Smooth muscle cell (in vitro differentiated cells): ENCODE measurements at regions not wholly inside any gene's neighbourhood (a gene's known extent, or its start where the extent isn't known, plus 50 kb on each side); places are given as distances from the start of the nearest gene placed in this dataset.

Experiments used
- DNase-seq: peaks from one replicate; lab custom pipeline; 2025; ENCODE audit not compliant: unreplicated experiment; lab: John Stamatoyannopoulos, UW
- H2AFZ ChIP-seq: fragments of 200-600 bp; sonication (generic); 2 replicates; pipeline ENCODE4 v1.6.0; 2016; ENCODE audit warnings: antibody characterized with exemption, low read depth, mild to moderate bottlenecking
- H3F3A ChIP-seq: fragments of 200-600 bp; sonication (generic); 2 replicates; pipeline ENCODE4 v1.6.0; 2017; ENCODE audit warnings: antibody characterized with exemption, low read depth
- H3K27ac ChIP-seq: fragments of 200-600 bp; sonication (generic); 2 replicates; pipeline ENCODE4 v1.5.1; 2016; ENCODE audit warnings: low read depth, mild to moderate bottlenecking
- H3K27me3 ChIP-seq: fragments of 200-600 bp; sonication (generic); 2 replicates; pipeline ENCODE4 v1.6.1; 2016; ENCODE audit warnings: low read depth, mild to moderate bottlenecking
- H3K36me3 ChIP-seq: fragments of 200-600 bp; sonication (generic); 2 replicates; pipeline ENCODE4 v1.5.1; 2016; ENCODE audit warnings: low read depth
- H3K4me1 ChIP-seq: fragments of 200-600 bp; sonication (generic); 2 replicates; pipeline ENCODE4 v1.5.1; 2016; ENCODE audit warnings: low read depth
- H3K4me2 ChIP-seq: fragments of 200-600 bp; sonication (generic); 2 replicates; pipeline ENCODE4 v1.6.0; 2016; ENCODE audit warnings: mild to moderate bottlenecking
- H3K4me3 ChIP-seq: fragments of 200-600 bp; sonication (generic); 2 replicates; pipeline ENCODE4 v1.5.1; 2016; ENCODE audit warnings: mild to moderate bottlenecking
- H3K79me2 ChIP-seq: fragments of 200-600 bp; sonication (generic); 2 replicates; pipeline ENCODE4 v1.6.0; 2016; ENCODE audit warnings: low read depth, mild to moderate bottlenecking
- H3K9ac ChIP-seq: fragments of 200-600 bp; sonication (generic); 2 replicates; pipeline ENCODE4 v1.6.0; 2016; ENCODE audit warnings: low read depth
- H3K9me3 ChIP-seq: fragments of 200-600 bp; sonication (generic); replicated peaks from 2 replicates; pipeline ENCODE4 v1.5.1; 2016; ENCODE audit warnings: low read depth
- H4K20me1 ChIP-seq: fragments of 200-600 bp; sonication (generic); 2 replicates; pipeline ENCODE4 v1.6.0; 2016; ENCODE audit warnings: low read depth
- WGBS: methylation state at CpG from one replicate; pipeline ENCODE4 v1.1.7; 2016; ENCODE audit warnings: low lambda C conversion rate; 5-methylcytosine and 5-hydroxymethylcytosine counted together
- TF ChIP-seq, protein P1 (sequence below): fragments of 200-600 bp; sonication (generic); IDR thresholded peaks from 2 replicates; pipeline ENCODE4 v1.5.1; 2017; ENCODE audit warnings: borderline replicate concordance, mild to moderate bottlenecking, antibody characterized with exemption; ENCODE audit not compliant: insufficient read depth, poor library complexity, severe bottlenecking

DNA sequence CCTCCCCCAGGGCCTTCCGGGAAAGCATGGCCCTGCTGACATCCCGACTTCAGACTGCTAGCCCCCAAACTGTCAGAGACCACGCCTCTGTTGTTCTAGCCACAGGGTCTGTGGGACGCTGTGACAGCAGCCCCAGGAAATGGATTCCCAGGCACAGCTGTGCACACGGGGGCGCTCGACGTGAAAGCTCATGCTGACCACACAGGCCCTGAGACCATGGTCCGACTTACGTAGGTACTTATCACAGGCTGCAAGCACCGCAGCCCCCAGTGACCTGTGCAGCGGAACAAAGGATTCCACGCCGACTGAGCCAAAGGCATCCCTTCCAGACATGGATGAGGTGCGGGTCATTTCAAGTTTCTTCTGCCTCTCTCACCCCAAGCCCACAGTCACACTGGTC, 150.6 kb downstream of the CTTN start:
- no peaks in the 10 kb centered on the region for H3K27me3 ChIP-seq
- no peak for DNase-seq
- TF ChIP-seq, protein P1, sequence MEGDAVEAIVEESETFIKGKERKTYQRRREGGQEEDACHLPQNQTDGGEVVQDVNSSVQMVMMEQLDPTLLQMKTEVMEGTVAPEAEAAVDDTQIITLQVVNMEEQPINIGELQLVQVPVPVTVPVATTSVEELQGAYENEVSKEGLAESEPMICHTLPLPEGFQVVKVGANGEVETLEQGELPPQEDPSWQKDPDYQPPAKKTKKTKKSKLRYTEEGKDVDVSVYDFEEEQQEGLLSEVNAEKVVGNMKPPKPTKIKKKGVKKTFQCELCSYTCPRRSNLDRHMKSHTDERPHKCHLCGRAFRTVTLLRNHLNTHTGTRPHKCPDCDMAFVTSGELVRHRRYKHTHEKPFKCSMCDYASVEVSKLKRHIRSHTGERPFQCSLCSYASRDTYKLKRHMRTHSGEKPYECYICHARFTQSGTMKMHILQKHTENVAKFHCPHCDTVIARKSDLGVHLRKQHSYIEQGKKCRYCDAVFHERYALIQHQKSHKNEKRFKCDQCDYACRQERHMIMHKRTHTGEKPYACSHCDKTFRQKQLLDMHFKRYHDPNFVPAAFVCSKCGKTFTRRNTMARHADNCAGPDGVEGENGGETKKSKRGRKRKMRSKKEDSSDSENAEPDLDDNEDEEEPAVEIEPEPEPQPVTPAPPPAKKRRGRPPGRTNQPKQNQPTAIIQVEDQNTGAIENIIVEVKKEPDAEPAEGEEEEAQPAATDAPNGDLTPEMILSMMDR, result no peak
- H3F3A ChIP-seq, result no peaks in the 10 kb centered on the region
- 91% methylated on average over 15 of the region's 15 CpGs for WGBS
- no peak overlapping the region for H2AFZ ChIP-seq
- no peak overlapping the region for H3K4me2 ChIP-seq
- H4K20me1 ChIP-seq, result no peaks in the 10 kb centered on the region
- no peaks in the 10 kb centered on the region for H3K79me2 ChIP-seq
- H3K27ac ChIP-seq, result no peak overlapping the region
- no peak overlapping the region for H3K9ac ChIP-seq
- no peaks in the 10 kb centered on the region for H3K36me3 ChIP-seq
- peaks cover 13% of the 10 kb centered on the region for H3K4me1 ChIP-seq
- no peaks in the 10 kb centered on the region for H3K9me3 ChIP-seq
- H3K4me3 ChIP-seq, result no peak overlapping the region

- no peak overlapping the region for H3K27ac ChIP-seq
- WGBS, result 91% methylated on average over 15 of the region's 15 CpGs
- H3K4me2 ChIP-seq, result no peak overlapping the region
- no peaks in the 10 kb centered on the region for H3K36me3 ChIP-seq
- no peaks in the 10 kb centered on the region for H3F3A ChIP-seq
- H3K27me3 ChIP-seq, result no peaks in the 10 kb centered on the region
- no peak overlapping the region for H2AFZ ChIP-seq
- H3K4me1 ChIP-seq, result peaks cover 13% of the 10 kb centered on the region
- H3K79me2 ChIP-seq, result no peaks in the 10 kb centered on the region
- TF ChIP-seq, protein P1, result no peak
- no peak overlapping the region for H3K4me3 ChIP-seq
- no peaks in the 10 kb centered on the region for H3K9me3 ChIP-seq
- DNase-seq, result no peak
- H3K9ac ChIP-seq, result no peak overlapping the region
- H4K20me1 ChIP-seq, result no peaks in the 10 kb centered on the region
Measured at GRCh38 chr11:70549386-70549785, 151.1 kb downstream of the CTTN start.

- Histone ChIP-seq H3K79me2 (no peaks in the 10 kb centered on the region), H4K20me1 (no peaks in the 10 kb centered on the region), H2AFZ (no peak overlapping the region), H3K4me2 (no peak overlapping the region), H3F3A (no peaks in the 10 kb centered on the region), H3K27me3 (no peaks in the 10 kb centered on the region), H3K9me3 (no peaks in the 10 kb centered on the region), H3K27ac (no peak overlapping the region), H3K4me3 (no peak overlapping the region), H3K4me1 (peaks cover 13% of the 10 kb centered on the region), H3K9ac (no peak overlapping the region), H3K36me3 (no peaks in the 10 kb centered on the region)
- no peak for DNase-seq
- TF ChIP-seq, protein P1, result no peak
- 96% methylated on average over 10 of the region's 11 CpGs for WGBS
Measured at GRCh38 chr11:70549796-70550195, 151.5 kb downstream of the CTTN start.

DNA sequence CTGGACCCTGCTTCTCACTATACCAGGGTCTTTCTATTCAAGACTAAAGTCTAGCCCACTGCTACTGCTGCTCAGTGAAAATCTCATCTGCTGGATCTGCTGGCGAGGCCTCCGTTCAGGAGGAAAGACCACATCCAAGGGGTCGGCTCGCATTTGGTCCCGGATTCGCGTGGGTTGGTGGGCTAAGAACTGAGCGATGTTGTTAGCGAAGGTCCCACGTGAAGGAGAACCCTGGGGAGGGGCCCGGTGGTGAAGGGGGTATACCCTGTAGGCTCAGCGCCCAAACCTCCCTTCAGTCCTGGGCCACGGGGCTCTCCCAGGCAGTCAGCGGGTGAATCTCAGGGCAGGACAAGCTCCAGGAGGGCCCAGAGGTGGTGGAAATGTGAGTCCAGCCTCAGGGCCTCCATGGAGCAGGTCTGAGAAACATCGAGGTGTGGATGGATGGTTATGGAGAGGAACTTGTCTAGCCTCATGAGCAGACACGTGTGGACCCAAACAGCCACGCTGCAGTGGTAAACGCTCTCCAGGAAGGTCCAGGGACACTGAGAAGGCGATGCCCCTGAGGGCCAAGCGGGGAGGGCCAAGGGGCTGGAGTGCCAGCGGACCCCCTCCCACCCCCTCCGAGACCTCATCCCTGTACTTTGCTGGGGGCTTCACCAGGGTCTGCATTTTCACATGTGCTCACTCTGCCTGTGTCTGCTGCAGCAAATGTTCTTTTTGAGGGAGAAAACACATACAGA, 152.3 kb downstream of the CTTN start:
- no peak overlapping the region for H3K4me2 ChIP-seq
- WGBS, result 97% methylated on average over 22 of the region's 22 CpGs

More for the DNA sequence above, 152.3 kb downstream of the CTTN start:
- TF ChIP-seq, protein P1, result no peak
- Histone ChIP-seq H3K4me3 (no peak overlapping the region), H3K27me3 (no peaks in the 10 kb centered on the region), H3K79me2 (no peaks in the 10 kb centered on the region), H4K20me1 (no peaks in the 10 kb centered on the region), H3K27ac (no peak overlapping the region), H3K36me3 (no peaks in the 10 kb centered on the region), H3K9me3 (no peaks in the 10 kb centered on the region), H3K9ac (no peak overlapping the region), H2AFZ (no peak overlapping the region), H3K4me1 (peaks cover 12% of the 10 kb centered on the region), H3F3A (no peaks in the 10 kb centered on the region)
- no peak for DNase-seq
